Activated B cell treated with CpG ODN at 0.5 μM for 24 hours (primary cell): ENCODE measurements at regions not wholly inside any gene's neighbourhood (a gene's known extent, or its start where the extent isn't known, plus 50 kb on each side); places are given as distances from the start of the nearest gene placed in this dataset.

Experiments used
- ATAC-seq: fragments of 200-7000 bp; cut with Tn5 transposase; one replicate; pipeline ENCODE4 v1.10.0; 2021; ENCODE audit warnings: low read depth, mild to moderate bottlenecking, moderate library complexity
- CTCF ChIA-PET: fragments of 350-600 bp; sonication (Branson Sonifier 250); formaldehyde crosslinking; loops from one replicate; lab custom pipeline; 2021; ENCODE audit warnings: antibody characterized with exemption; lab: Charles Lee
- POLR2A ChIA-PET: fragments of 350-600 bp; sonication (Branson Sonifier 250); formaldehyde crosslinking; loops from one replicate; lab custom pipeline; 2021; ENCODE audit warnings: antibody characterized with exemption; lab: Charles Lee
- DNase-seq: peaks from one replicate; pipeline ENCODE4 v3.0.0; 2022
- H3K27ac Mint-ChIP-seq: one replicate; pipeline ENCODE4 v1.8.0; 2020; ENCODE audit warnings: mixed read lengths
- H3K27me3 Mint-ChIP-seq: one replicate; pipeline ENCODE4 v1.8.0; 2021; ENCODE audit warnings: mixed read lengths
- H3K36me3 Mint-ChIP-seq: one replicate; pipeline ENCODE4 v1.8.0; 2021; ENCODE audit warnings: low read depth, mixed read lengths
- H3K4me1 Mint-ChIP-seq: one replicate; pipeline ENCODE4 v1.8.0; 2021; ENCODE audit warnings: mixed read lengths
- H3K4me3 Mint-ChIP-seq: one replicate; pipeline ENCODE4 v1.8.0; 2020; ENCODE audit warnings: mild to moderate bottlenecking, mixed read lengths
- H3K9me3 Mint-ChIP-seq: one replicate; pipeline ENCODE4 v1.8.0; 2020; ENCODE audit warnings: mixed read lengths
- CTCF ChIP-seq: fragments of 200-600 bp; IDR thresholded peaks from one replicate; pipeline ENCODE4 v1.8.0; 2022; ENCODE audit warnings: antibody characterized with exemption, mild to moderate bottlenecking
- intact Hi-C: fragments of 100-400 bp; cut with micrococcal nuclease; formaldehyde crosslinking; loops from one replicate; pipeline ENCODE4 v1.15.1; 2024

- ATAC-seq (no peak), DNase-seq (no peak)
- POLR2A ChIA-PET = no interaction called here
- no peak for TF ChIP-seq CTCF
- H3K4me1 Mint-ChIP-seq = no peaks in the 10 kb centered on the region
- no peaks in the 10 kb centered on the region for H3K9me3 Mint-ChIP-seq
- H3K4me3 Mint-ChIP-seq = no peak overlapping the region
- CTCF ChIA-PET = no interaction called here
- no peak overlapping the region for H3K27ac Mint-ChIP-seq
- H3K36me3 Mint-ChIP-seq = no peaks in the 10 kb centered on the region
- H3K27me3 Mint-ChIP-seq = no peaks in the 10 kb centered on the region
- intact Hi-C loops = no loop called here
Observed at GRCh38 chr1:238115852-238116251, 225.1 kb upstream of the ZP4 start.

- POLR2A ChIA-PET = no interaction called here
- Mint-ChIP-seq H3K27me3 (no peaks in the 10 kb centered on the region), H3K4me1 (no peaks in the 10 kb centered on the region), H3K9me3 (no peaks in the 10 kb centered on the region), H3K36me3 (no peaks in the 10 kb centered on the region), H3K27ac (no peak overlapping the region), H3K4me3 (no peak overlapping the region)
- no peak for TF ChIP-seq CTCF
- ATAC-seq (no peak), DNase-seq (no peak)
- CTCF ChIA-PET = no interaction called here
- intact Hi-C loops = no loop called here
Observed at GRCh38 chr1:238112952-238113621, 222.4 kb upstream of the ZP4 start.

GRCh38 chr1:238111516-238111915 lies 220.8 kb upstream of the ZP4 start:
- no peaks in the 10 kb centered on the region for H3K36me3 Mint-ChIP-seq
- H3K4me3 Mint-ChIP-seq = no peak overlapping the region
- ATAC-seq (no peak), DNase-seq (no peak)
- H3K4me1 Mint-ChIP-seq = no peaks in the 10 kb centered on the region
- intact Hi-C loops = no loop called here
- CTCF ChIA-PET = no interaction called here
- H3K9me3 Mint-ChIP-seq = no peaks in the 10 kb centered on the region
- POLR2A ChIA-PET = no interaction called here
- no peaks in the 10 kb centered on the region for H3K27me3 Mint-ChIP-seq
- H3K27ac Mint-ChIP-seq = no peak overlapping the region
- TF ChIP-seq CTCF = no peak

- TF ChIP-seq CTCF = no peak
- CTCF ChIA-PET = no interaction called here
Observed at GRCh38 chr1:238111081-238111480, 220.4 kb upstream of the ZP4 start.

GRCh38 chr1:238108417-238108816 lies 217.7 kb upstream of the ZP4 start:
- H3K27ac Mint-ChIP-seq = no peak overlapping the region
- intact Hi-C loops = no loop called here
- no peaks in the 10 kb centered on the region for H3K36me3 Mint-ChIP-seq
- H3K4me3 Mint-ChIP-seq = no peak overlapping the region
- no peak for DNase-seq
- ATAC-seq = no peak
- ChIA-PET POLR2A (no interaction called here), CTCF (no interaction called here)
- no peak for TF ChIP-seq CTCF
- no peaks in the 10 kb centered on the region for H3K27me3 Mint-ChIP-seq
- no peaks in the 10 kb centered on the region for H3K9me3 Mint-ChIP-seq
- no peaks in the 10 kb centered on the region for H3K4me1 Mint-ChIP-seq

More at GRCh38 chr1:238111081-238111480, 220.4 kb upstream of the ZP4 start:
- no peak overlapping the region for H3K4me3 Mint-ChIP-seq
- intact Hi-C loops = no loop called here
- POLR2A ChIA-PET = no interaction called here
- H3K27ac Mint-ChIP-seq = no peak overlapping the region
- ATAC-seq (no peak), DNase-seq (no peak)
- H3K4me1 Mint-ChIP-seq = no peaks in the 10 kb centered on the region
- H3K9me3 Mint-ChIP-seq = no peaks in the 10 kb centered on the region
- H3K36me3 Mint-ChIP-seq = no peaks in the 10 kb centered on the region
- no peaks in the 10 kb centered on the region for H3K27me3 Mint-ChIP-seq
